Keratinocyte (primary cell): ENCODE measurements at regions not wholly inside any gene's neighbourhood (a gene's known extent, or its start where the extent isn't known, plus 50 kb on each side); places are given as distances from the start of the nearest gene placed in this dataset.

Experiments used
- DNase-seq: peaks from one replicate; pipeline ENCODE4 v3.0.0-alpha.2; 2011; ENCODE audit warnings: low read depth, missing footprints, low spot score
- FAIRE-seq: peaks from 2 replicates; lab custom pipeline; 2011; peaks lifted over from hg19 to GRCh38; lab: Jason Lieb, UNC
- H2AFZ ChIP-seq: 2 replicates; pipeline ENCODE4 v1.6.0; 2012; ENCODE audit warnings: low read length, control low read depth, inconsistent platforms; ENCODE audit not compliant: control insufficient read depth
- H3K27ac ChIP-seq: 2 replicates; pipeline ENCODE4 v1.5.1; 2011; ENCODE audit warnings: low read length; ENCODE audit not compliant: control insufficient read depth, insufficient read depth
- H3K27me3 ChIP-seq: 3 replicates; pipeline ENCODE4 v1.6.0; 2011; ENCODE audit warnings: low read length; ENCODE audit not compliant: control insufficient read depth, insufficient read depth; ENCODE audit errors: extremely low read depth
- H3K36me3 ChIP-seq, 2 experiments: 2 replicates in 1 of 2; 3 replicates in 1 of 2; pipeline ENCODE4 v1.5.1; 2011; ENCODE audit warnings: low read length in 2 of 2, mild to moderate bottlenecking in 1 of 2; ENCODE audit not compliant: control insufficient read depth in 2 of 2, insufficient read depth in 2 of 2; ENCODE audit errors: extremely low read depth in 1 of 2
- H3K4me1 ChIP-seq: 3 replicates; pipeline ENCODE4 v1.5.1; 2011; ENCODE audit warnings: low read length; ENCODE audit not compliant: control insufficient read depth, insufficient read depth; ENCODE audit errors: extremely low read depth
- H3K4me2 ChIP-seq: 3 replicates; pipeline ENCODE4 v1.6.0; 2011; ENCODE audit warnings: low read depth, low read length; ENCODE audit not compliant: control insufficient read depth, insufficient read depth; ENCODE audit errors: extremely low read depth
- H3K4me3 ChIP-seq, 3 experiments: fragments of 200-600 bp in 1 of 3; sonication (generic) in 1 of 3; 2 replicates in 2 of 3; 3 replicates in 1 of 3; pipeline ENCODE4 v1.5.1; 2011 to 2016; ENCODE audit warnings: low read length in 3 of 3, mild to moderate bottlenecking in 3 of 3, control low read depth in 2 of 3, inconsistent platforms in 1 of 3, low read depth in 1 of 3, mixed read lengths in 1 of 3, mixed run types in 1 of 3, moderate library complexity in 1 of 3; ENCODE audit not compliant: control insufficient read depth in 2 of 3, insufficient read depth in 2 of 3; ENCODE audit errors: extremely low read depth in 1 of 3
- H3K79me2 ChIP-seq: 2 replicates; pipeline ENCODE4 v1.6.0; 2012; ENCODE audit warnings: low read length; ENCODE audit not compliant: control insufficient read depth, insufficient read depth
- H3K9ac ChIP-seq: 3 replicates; pipeline ENCODE4 v1.6.0; 2011; ENCODE audit warnings: low read length; ENCODE audit not compliant: control insufficient read depth, insufficient read depth; ENCODE audit errors: extremely low read depth
- H3K9me1 ChIP-seq: 3 replicates; pipeline ENCODE4 v1.6.0; 2011; ENCODE audit warnings: low read length; ENCODE audit not compliant: control insufficient read depth, insufficient read depth; ENCODE audit errors: extremely low read depth
- H3K9me3 ChIP-seq: 2 replicates; pipeline ENCODE4 v1.5.1; 2012; ENCODE audit warnings: low read depth, low read length; ENCODE audit not compliant: control insufficient read depth
- H4K20me1 ChIP-seq: 3 replicates; pipeline ENCODE4 v1.6.0; 2011; ENCODE audit warnings: low read length; ENCODE audit not compliant: control insufficient read depth, insufficient read depth; ENCODE audit errors: extremely low read depth
- CTCF ChIP-seq, 3 experiments: IDR thresholded peaks in 1 of 3; conservative IDR thresholded peaks in 1 of 3; optimal IDR thresholded peaks in 1 of 3; 2 replicates in 2 of 3; 3 replicates in 1 of 3; pipeline versions ENCODE3 to v1.5.1; 2011; ENCODE audit warnings: low read length in 3 of 3, mild to moderate bottlenecking in 3 of 3, moderate library complexity in 2 of 3, control low read depth in 1 of 3, inconsistent platforms in 1 of 3; ENCODE audit not compliant: insufficient read depth in 2 of 3; ENCODE audit errors: extremely low read depth in 1 of 3
- EZH2 ChIP-seq: IDR thresholded peaks from one replicate; pipeline ENCODE4 v1.6.1; 2012; ENCODE audit warnings: inconsistent platforms, mild to moderate bottlenecking, low read length, moderate library complexity
- dilution Hi-C: fragments of 300-500 bp; cut with MboI; formaldehyde crosslinking; loops from one replicate; pipeline ENCODE4 v1.7.0; 2020; ENCODE audit warnings: low sequenced_read_pairs; ENCODE audit not compliant: extremely low pct_ligation_motif_present

DNA sequence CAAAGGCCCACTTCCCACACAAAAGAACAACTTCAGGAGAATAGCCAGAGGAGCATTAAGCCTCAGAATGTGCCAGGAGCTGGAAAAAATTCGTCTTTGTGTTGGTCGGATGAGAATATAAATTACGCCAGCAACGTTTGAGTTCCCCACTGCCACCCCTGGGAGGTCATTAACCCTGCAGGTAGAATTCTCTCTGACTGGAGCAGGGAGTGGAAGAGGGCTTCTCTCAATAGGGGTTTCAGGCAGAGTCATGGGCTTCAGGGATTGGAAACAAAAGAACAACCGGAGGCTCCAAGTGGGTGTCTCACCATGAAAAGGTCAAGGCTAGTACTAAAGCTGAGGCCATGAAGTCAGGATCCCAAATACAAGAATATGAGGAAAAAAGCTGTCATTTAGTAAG, 69.0 kb upstream of the DDX18 start:
- TF ChIP-seq CTCF (optimal IDR thresholded peaks at IDR 0.05 in 1 of 3, IDR thresholded peaks at IDR 0.05 in 1 of 3, conservative IDR thresholded peaks at IDR 0.05 in 1 of 3; ENCODE audit: extremely low read depth in 1 of 3, insufficient read depth in 2 of 3, low read length in 3 of 3): no peak
- no peak for TF ChIP-seq EZH2
- dilution Hi-C loops: no loop called here
- H3K27me3 ChIP-seq: no peaks in the 10 kb centered on the region
- no peaks in the 10 kb centered on the region for H3K36me3 ChIP-seq
- H2AFZ ChIP-seq: no peak overlapping the region
- H3K4me1 ChIP-seq: no peaks in the 10 kb centered on the region
- H3K79me2 ChIP-seq: no peaks in the 10 kb centered on the region
- H3K9ac ChIP-seq: no peak overlapping the region
- FAIRE-seq (no peak), DNase-seq (no peak)
- H3K9me3 ChIP-seq: no peaks in the 10 kb centered on the region
- H4K20me1 ChIP-seq: no peaks in the 10 kb centered on the region
- H3K4me3 ChIP-seq: no peak overlapping the region
- no peak overlapping the region for H3K4me2 ChIP-seq
- no peak overlapping the region for H3K27ac ChIP-seq
- H3K9me1 ChIP-seq: no peaks in the 10 kb centered on the region

- Histone ChIP-seq H3K79me2 (no peaks in the 10 kb centered on the region), H3K4me2 (no peak overlapping the region), H3K9ac (no peak overlapping the region), H2AFZ (no peak overlapping the region), H3K4me1 (no peaks in the 10 kb centered on the region), H3K27me3 (no peaks in the 10 kb centered on the region), H3K27ac (no peak overlapping the region), H3K36me3 (no peaks in the 10 kb centered on the region), H3K9me1 (no peaks in the 10 kb centered on the region), H3K9me3 (no peaks in the 10 kb centered on the region), H4K20me1 (no peaks in the 10 kb centered on the region), H3K4me3 (no peak overlapping the region)
- dilution Hi-C loops: no loop called here
- TF ChIP-seq CTCF (optimal IDR thresholded peaks at IDR 0.05 in 1 of 3, IDR thresholded peaks at IDR 0.05 in 1 of 3, conservative IDR thresholded peaks at IDR 0.05 in 1 of 3; ENCODE audit: extremely low read depth in 1 of 3, insufficient read depth in 2 of 3, low read length in 3 of 3) (no peak), EZH2 (no peak)
- FAIRE-seq (no peak), DNase-seq (no peak)
Observed at GRCh38 chr2:117755768-117756167, 58.7 kb upstream of the DDX18 start.
